NCI-H82 treated with DMSO at 0.1 percent for 48 hours (cell line): ENCODE measurements at regions not wholly inside any gene's neighbourhood (a gene's known extent, or its start where the extent isn't known, plus 50 kb on each side); places are given as distances from the start of the nearest gene placed in this dataset.

ENCODE experiments used
- DNase-seq: peaks from one replicate; lab custom pipeline; 2025; ENCODE audit not compliant: unreplicated experiment; lab: John Stamatoyannopoulos, UW

DNA sequence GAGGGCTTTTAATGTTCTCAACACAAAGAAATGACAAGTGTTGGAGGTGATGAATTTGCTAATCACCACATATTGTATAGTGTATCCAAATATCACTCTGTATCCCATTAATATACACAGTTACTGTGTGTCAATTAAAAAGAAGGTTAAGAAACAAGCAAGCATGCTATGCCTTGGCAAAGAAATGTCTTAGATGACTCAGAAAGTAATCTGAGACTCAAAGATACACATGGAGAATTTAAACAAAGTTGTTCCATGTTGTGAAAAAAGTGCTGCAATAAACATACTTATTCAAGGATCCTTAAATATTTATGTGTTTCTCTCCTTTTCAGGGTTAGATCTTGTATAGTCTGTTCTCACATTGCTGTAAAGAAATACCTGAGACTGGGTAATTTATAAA lies 300.9 kb downstream of the DHX35 start:
- no peak for DNase-seq

DNA sequence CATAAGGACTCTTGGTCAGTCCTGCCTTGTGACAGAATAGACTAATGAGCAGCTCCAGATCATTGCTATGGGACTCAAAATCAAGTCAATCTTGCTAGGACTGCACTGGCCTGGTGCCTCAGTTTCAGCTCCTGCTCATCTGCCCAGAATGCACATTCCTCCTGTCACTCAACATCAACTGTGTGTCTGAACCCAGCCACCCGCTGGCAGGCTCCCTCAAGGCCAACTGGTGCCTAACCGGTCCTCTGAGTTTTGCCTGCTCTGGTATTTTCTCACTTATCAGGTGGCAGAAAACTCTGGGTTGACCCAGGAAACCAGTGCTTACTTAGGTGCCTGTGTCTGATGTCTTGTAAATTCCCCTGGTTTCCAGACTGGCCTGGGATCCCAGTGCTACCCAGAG lies 297.7 kb downstream of the DHX35 start:
- DNase-seq = no peak

DNA sequence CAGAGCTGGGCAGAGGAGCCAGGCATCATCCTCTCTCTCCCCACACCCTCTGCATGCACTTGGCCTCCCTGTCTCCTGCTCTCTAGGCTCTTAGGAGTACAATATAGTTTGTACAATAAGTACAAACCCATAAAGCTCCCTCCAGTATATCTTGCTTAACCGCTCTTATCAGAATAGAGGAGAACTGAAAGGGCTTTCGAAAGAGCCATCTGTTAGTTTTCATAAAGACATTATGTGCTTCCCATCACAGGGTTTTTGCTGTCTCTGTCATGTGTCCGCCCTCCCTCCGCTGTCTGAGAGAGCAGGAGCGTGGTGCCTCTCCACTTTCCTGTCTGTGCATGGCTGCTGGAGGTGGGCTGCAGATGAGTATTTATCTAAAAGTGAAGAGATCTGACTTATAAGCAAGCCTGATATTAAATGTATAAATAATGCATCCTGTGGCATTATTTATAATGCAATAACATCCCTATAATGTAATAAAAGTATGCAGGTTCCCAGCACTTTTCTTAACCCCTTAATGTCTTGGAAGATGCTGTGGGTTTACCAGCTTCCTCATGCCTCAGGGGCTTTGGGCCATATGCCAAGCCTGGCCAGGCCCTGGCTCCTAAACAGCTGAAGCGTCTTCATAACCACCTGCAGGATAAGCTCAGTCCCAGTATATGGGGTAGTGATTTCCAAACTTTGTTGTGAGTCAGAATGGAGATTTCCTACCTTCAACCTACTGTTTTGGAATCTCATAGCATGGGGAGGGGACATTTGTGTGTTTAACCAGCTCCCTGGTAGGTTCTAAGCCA lies 297.1 kb downstream of the DHX35 start:
- peak; percentile 35 for DNase-seq

DNA sequence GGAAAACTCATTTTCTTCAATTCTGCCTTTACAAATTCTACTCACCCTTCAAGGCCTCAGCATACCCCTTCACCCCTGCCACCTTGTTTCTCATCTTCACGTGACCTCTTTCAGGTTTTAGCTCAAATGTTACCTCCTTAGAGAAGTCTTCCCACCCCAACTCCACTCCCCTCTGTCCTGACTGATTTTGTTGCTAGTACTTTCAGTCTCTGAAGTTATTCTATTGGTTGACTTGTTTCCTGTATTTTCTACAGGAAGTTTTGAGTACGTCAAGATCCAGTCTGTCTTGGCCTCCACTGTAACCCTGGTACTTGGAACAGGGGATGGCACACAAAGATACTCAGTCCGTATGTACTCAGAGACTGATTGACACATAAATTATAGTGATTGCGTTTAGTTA lies 296.1 kb downstream of the DHX35 start:
- no peak for DNase-seq

DNA sequence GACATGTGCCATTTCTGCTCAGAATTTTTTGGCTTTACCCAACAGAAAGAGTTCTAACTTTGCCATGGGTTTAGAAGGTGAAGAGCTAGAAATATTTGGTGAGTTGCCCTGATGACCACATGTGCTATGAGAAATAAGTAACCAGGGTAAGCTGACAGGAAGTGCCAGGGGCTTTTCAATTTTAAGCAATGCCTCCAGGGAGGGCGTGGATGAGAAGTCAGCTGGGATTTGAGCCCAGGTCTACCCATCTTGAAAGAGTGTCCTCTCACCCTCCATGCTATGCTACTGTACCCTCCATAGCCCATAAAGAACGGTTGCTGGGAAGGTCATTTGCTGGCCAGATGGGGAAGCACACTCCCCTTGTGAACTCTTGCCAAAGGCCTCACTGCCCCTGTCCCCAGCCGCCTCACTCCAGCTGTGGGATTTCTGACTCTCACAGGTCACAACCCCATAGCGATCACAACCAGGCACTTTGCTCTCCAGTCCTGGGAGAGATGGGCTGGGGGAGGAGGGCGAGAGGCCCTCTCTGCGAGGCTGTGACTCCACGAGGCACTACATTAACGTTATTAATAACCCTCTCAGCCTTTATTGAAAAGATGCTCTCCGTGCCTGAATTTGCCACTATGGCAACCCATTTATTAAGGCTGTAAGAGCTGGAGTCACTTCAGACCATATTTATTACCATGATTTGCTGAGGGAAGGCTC lies 291.1 kb downstream of the DHX35 start:
- no peak for DNase-seq

DNA sequence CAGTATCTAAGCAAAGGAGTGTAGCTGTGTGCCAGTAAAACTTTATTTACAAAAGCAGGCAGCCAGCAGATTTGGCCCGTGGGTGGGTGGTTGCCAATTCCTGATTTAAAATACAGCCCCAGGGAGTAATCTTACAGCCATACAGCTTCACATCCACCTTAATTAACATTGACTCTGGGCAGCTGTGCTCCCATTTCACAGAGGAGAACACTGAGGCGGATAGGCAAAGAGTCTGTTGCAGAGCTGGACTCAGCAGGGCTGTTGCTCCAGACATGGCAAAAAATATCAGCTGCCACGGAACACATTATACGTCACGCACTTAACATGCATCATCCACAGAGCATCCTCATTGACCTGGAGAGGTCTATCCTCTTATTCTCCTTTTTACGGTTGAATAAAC lies 289.9 kb downstream of the DHX35 start:
- DNase-seq = no peak

DNA sequence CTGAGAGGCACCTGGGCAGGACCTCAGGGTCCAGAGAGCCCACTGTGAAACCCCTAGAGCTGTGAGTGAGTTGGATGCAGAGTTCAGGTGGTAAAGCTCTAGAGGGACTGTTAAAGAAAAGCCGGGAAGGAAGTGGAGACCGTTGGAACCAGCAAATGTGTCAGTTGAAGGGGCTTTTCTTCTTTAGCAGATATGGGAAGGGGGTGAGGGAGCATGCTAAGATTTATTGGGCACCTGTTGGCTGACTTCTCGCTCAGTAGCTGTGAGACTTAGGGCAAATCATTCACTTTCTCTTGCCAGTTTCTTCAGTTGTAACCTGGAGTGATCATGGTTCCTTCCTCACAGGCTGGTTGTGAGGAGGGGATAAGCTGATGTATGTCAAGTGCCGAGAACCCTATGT lies 287.7 kb downstream of the DHX35 start:
- no peak for DNase-seq

DNA sequence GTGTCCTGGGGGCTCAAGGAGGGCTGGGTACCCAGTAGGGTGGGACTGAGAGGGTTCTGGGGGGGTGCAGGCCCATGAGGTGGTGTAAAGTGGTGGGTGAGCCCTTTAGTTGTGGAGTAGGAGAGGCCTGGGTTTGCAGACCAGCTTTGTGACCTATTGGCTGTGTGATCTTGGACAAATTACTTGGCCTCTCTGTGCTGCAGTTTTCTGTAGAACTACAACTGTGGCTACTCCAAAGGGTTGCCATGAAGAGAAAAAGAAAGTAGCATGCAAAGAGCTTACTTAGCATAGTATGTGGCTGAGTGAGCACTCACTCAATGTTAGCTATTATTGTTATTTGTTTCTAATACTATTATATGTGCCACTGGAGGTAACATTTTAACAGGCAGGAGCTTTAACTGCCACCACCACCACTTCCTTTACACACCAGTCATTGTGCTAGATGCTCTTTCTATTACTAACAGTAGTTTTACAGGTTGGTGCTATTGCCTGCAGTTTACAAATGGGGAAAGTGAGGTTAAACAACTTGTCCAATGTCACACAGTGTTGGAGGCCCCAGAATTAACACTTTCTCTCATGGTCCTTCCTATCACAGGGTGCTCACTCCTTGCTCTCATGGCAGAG lies 286.8 kb downstream of the DHX35 start:
- no peak for DNase-seq

DNA sequence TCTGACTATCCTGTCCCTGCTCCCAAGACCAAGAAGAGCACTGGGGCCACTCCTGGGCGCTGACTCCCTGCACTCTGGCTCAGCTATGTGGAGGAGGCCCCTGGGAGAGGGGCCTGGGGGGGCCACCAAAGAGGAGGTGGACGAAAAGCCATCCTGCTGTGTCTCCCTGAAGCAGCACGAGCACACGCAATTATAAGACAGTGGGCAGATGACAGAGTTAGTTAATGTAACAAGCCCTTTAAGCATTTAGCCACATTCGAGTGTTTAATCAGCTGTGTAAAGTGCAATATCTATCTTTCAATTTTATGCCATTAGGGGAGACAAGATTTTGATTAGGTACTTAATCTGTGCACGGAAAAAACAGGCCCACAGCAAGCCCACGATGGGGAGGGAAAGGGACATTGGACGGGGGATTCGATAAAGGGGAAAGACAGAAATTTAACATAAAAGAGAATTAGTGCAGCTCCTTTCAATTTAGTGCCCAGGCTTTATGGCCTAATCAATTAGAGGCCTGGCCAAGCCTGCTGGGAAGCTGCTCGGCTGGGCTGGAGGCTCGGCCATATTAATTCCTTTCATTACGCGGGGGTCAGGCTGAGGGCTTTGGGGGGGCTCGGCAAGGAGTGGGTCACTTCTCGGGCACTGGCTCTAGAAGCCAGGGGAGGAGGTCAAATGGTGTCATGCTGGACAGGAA lies 286.2 kb downstream of the DHX35 start:
- DNase-seq = no peak

DNA sequence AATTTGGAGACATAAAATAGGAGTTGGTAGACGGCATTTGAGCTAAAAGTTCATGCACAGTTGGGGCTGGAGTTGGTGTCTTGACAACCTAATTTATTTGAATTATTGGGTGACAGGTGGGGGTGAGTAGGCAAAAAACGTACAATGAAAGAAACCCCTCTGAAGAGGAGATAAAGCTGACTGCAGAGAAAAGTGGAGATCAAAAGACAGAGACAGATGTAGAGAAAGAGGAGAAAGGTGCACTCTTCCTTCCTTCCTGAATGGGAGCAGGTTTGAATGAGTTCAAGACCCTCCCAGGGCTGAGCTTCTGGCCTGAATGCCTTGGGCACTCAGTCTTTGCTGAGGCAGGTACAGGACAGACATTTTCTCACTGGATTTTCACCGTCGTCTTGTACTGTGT lies 284.3 kb downstream of the DHX35 start:
- no peak for DNase-seq

DNA sequence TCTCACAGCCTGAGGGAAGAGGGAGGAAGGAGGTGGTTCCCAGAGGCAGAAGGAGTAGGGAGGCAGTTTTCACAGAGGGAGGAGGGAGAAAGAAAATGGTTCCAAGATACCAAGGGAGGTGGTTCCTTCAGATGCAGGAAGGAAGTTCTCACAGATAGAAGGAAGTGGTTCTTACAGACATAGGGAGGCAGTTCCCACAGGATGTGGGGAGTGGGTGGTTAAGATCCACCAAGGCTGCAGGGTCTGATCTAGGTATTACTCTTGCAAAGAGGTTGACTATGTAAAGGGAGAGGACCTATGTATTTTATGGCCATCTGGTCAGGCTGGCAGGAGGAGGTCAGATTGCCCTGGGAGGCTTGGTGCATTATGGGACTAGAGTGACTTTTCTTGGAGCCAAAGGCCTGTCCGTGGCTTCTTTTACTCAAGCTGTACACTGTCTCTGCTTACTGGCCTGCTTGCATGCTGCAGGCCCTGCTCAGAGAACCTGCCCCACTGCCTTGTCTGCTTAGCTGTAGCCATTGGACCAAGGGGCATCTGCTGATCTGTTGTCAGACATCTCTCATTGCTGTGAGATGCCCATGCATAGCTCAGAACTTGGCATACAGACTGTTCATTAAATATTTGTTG lies 283.7 kb downstream of the DHX35 start:
- DNase-seq = no peak

DNA sequence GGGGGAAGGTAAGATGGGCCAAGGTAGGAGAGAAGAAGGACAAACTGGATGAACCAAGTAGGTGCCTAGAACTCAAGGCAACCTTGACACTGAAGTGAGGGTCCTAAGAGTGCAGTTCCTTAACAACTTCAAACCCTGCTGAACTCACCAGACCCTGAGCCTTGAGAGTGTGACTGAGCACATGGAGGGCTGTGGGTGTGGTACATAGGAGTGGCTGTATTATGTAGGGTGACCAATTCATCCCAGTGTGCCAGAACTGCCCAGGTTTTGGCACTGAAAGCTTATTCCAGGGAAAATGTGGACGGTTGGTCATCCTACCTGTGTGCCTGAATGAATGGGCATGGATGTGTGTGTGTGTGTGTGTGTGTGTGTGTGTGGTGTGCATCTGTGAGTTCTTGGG lies 281.8 kb downstream of the DHX35 start:
- no peak for DNase-seq

DNA sequence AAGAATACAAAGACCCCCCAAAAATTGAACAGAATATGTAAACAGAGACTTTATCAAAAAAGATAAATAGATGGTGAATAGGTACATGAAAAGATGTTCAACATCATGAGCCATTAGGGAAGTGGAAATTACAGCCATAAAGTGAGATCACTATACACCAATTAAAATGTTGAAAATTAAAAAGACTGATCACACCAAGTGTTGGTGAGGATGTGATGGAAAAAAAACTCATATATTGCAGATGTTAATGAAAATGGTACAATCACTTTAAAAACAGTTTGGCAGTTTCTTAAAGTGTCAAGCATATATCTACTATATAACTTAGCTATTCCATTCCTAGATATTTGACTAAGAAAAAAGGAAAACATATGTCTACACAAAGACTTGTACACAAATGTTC lies 280.5 kb downstream of the DHX35 start:
- DNase-seq = no peak

DNA sequence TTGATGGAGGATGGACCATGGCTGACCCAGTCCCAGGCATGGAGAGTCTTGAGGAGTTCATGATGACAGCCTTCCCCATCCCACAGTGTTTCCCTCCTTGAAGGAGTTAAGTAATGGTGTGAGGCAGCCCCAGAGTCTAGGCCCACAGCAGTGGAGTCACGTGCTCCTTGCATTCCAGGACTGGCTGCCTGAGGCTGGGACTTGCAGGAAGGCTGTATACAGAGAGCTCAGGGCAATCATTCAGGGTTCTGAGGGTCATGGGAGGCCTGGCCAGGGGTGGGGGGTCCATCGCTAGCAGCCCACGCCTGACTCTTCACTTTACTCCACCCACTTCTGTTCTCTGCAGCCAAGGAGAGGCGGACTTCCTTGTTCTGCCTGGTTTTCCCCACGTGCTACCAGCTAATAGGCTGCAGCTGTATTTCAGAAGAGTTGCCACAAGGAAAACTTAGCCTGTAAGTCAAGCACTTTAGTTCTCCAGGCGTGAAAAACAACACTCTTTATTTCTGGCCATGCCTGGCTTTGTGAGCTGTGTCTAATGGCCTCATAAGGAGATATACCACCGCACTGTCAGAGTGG lies 272.5 kb downstream of the DHX35 start:
- no peak for DNase-seq

DNA sequence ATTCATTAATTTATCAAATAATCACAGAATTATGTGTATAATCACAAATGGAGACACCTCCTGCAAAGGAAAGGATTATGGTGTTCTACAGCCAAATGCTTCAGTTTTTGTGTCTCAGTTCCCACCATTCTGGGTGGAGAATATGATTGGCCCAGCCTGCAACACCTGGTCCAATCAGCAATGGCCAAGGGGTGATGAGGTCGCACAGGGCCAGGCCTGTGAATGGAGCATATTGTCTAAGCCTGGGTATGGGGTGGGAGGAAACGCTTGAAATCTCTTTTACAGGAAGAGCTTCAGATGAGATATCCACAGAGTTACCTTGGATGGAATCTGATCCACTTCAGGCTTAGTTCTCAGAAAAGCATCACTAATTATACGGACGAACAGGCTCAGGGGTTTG lies 271.6 kb downstream of the DHX35 start:
- no peak for DNase-seq

DNA sequence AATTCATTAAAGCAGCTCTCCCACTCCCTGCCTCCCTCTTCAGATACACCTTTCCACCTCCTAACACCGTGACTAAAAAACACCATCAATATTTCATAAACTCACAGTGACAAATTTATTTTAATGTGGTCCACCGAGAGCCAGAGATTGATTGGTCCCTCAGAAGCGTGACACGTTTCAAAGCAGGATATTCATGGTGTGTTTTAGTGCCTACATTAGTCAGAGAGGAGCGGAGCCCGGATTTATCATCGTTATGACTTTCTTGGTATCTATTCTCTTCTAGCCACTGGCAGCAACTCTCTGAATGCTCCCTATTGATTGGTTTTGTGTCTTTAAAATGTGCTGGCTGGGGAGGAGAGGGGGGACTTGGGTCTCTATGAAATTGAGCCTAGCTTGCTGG lies 265.3 kb downstream of the DHX35 start:
- DNase-seq = no peak

DNA sequence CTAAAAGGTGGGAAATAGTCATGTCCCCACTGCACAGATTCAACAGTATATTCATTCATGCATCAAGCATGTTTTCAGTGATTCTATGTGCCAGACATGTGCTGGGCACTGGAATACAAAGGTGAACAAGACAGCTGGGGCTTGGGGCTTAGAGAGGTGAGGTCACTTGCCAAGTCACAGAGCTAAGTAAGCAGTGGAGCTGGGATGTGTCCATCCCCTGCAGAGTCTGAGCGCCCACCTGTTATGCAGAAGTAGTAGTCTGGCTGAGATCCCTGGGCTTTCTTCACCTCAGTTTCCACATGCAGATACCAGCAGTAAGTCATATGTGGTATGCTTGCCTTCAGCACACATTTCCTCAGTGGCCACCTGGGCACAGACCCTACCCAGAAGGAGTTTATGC lies 263.8 kb downstream of the DHX35 start:
- no peak for DNase-seq

DNA sequence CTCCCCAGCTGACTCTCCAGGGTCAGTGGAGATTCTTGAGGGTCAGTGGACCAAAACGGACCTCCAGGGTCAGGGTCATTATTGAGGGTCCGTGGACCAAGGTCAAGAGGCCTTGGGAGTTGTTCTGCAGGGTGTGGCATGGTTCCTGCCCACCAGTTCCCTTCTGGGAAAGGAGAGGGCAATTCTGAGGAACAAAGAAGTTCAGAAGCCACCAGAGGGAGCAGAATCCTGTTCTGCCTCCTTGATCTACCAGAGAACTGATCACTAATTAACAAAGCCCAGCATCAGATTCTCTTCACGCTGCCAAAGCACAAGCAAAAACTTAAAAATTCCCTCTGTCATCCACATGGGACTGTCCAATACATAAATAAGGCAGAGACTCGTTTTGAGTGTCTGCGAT lies 263.4 kb downstream of the DHX35 start:
- DNase-seq = no peak

DNA sequence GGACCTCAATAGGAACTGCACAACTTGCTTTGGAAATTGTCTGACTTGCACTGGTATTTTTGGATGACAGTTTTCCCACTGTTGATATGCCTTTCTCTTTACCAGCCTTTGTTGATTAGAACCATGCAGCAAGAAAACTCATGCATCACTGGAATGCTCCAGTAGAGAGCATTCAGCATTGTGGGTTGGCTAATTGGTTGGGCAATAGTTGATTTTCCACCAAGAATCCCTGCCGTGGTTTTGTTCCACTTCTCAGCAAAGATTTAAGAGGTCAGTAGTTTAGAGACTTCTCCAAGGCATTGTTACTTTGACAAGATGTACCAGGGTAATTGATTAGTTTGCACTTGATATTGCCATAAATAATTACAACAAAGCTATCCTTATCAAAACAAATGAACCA lies 260.0 kb downstream of the DHX35 start:
- DNase-seq = no peak

DNA sequence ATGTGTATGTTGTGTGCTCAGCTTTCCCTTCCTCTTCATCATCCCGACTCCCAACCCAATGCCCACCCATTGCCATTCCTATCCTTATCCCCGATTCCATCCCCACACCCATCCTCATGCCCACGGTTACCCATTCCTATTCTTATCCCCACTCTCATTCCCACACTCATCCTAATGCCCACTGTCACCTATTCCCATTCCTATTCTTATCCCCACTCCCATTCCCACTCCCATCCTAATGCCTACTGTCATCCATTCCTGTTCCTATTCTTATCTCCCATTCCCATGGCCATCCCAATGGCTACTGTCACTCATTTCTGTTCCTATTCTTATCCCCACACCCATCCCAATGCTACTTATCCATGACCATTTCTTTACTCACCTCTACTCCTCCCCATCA lies 254.1 kb downstream of the DHX35 start:
- DNase-seq = no peak

DNA sequence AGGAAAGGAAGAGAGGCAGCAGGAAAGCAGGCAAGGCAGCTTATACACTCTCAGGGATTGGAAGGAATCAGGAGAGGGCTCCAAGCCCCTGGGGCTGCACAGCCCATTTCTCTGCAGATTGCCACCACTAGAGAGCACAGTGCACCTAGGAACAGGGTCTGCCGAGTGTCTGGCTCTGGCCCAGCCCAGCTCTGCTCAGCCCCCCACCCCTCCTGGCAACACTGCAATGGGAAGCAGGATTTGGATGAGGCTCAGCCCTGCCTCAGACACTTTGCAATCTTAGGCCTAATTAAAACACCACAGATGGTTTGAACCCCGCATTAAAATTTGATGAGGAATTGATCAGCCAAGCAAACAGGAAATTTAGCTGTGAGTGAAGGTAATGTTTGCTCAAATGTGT lies 252.7 kb downstream of the DHX35 start:
- DNase-seq = no peak
